HEK293 (cell line): ENCODE measurements at regions not wholly inside any gene's neighbourhood (a gene's known extent, or its start where the extent isn't known, plus 50 kb on each side); places are given as distances from the start of the nearest gene placed in this dataset.

Experiments used
- CTCF ChIA-PET: fragments of 350-600 bp; formaldehyde crosslinking; extraction: SDS; loops from one replicate; lab custom pipeline; 2021; ENCODE audit warnings: antibody characterized with exemption; lab: Yijun Ruan, JAX
- POLR2A ChIA-PET: fragments of 300-600 bp; formaldehyde crosslinking; extraction: SDS; loops from one replicate; lab custom pipeline; 2020; ENCODE audit warnings: antibody characterized with exemption, inconsistent platforms; lab: Yijun Ruan, JAX
- H3K27ac ChIP-seq: fragments of 200-500 bp; sonication (Bioruptor generic); 2 replicates; pipeline ENCODE4 v1.5.1; 2014; ENCODE audit warnings: low read depth, low read length, control low read depth, inconsistent platforms; ENCODE audit errors: extremely low read depth
- H3K36me3 ChIP-seq, 2 experiments: fragments of 200-500 bp in 1 of 2; sonication (Bioruptor generic) in 1 of 2; 1 replicate in 1 of 2; 2 replicates in 1 of 2; pipeline ENCODE4 v1.5.1; 2014 to 2017; ENCODE audit warnings: inconsistent platforms in 2 of 2, low read length in 2 of 2; ENCODE audit not compliant: control insufficient read depth in 2 of 2, insufficient read depth in 1 of 2
- H3K4me1 ChIP-seq: fragments of 200-500 bp; sonication (Bioruptor generic); 2 replicates; pipeline ENCODE4 v1.5.1; 2014; ENCODE audit warnings: mild to moderate bottlenecking, low read length, inconsistent platforms; ENCODE audit not compliant: control insufficient read depth, insufficient read depth
- H3K4me3 ChIP-seq: 2 replicates; pipeline ENCODE4 v1.5.1; 2011; ENCODE audit warnings: low read depth, mild to moderate bottlenecking, control low read depth, low read length, moderate library complexity
- H3K9me3 ChIP-seq: fragments of 200-500 bp; sonication (Bioruptor generic); 2 replicates; pipeline ENCODE4 v1.5.1; 2014; ENCODE audit warnings: low read depth, low read length, inconsistent platforms; ENCODE audit not compliant: control insufficient read depth, insufficient read depth
- FEZF1 ChIP-seq: fragments of 450-650 bp; formaldehyde crosslinking; IDR thresholded peaks from 2 replicates; pipeline ENCODE4 v1.5.1; 2016; ENCODE audit warnings: missing biosample characterization, missing genetic modification characterization
- OSR2 ChIP-seq: fragments of 450-650 bp; formaldehyde crosslinking; IDR thresholded peaks from 2 replicates; pipeline ENCODE4 v1.5.1; 2016; ENCODE audit warnings: missing biosample characterization, missing genetic modification characterization
- SCRT1 ChIP-seq: fragments of 450-650 bp; formaldehyde crosslinking; IDR thresholded peaks from 2 replicates; pipeline ENCODE4 v1.5.1; 2016; ENCODE audit warnings: missing biosample characterization, missing genetic modification characterization, borderline replicate concordance
- SP7 ChIP-seq: fragments of 450-650 bp; formaldehyde crosslinking; IDR thresholded peaks from 2 replicates; pipeline ENCODE4 v1.5.1; 2016; ENCODE audit warnings: missing biosample characterization, missing genetic modification characterization
- ZBTB20 ChIP-seq: fragments of 450-650 bp; formaldehyde crosslinking; IDR thresholded peaks from 2 replicates; pipeline ENCODE4 v1.5.1; 2016; ENCODE audit warnings: missing biosample characterization, missing genetic modification characterization
- ZBTB8A ChIP-seq: fragments of 450-650 bp; formaldehyde crosslinking; IDR thresholded peaks from 2 replicates; pipeline ENCODE4 v1.5.1; 2016; ENCODE audit warnings: missing biosample characterization, missing genetic modification characterization
- ZEB2 ChIP-seq: fragments of 450-650 bp; formaldehyde crosslinking; IDR thresholded peaks from 2 replicates; pipeline ENCODE4 v1.5.1; 2016; ENCODE audit warnings: missing biosample characterization, missing genetic modification characterization
- ZNF19 ChIP-seq: fragments of 450-650 bp; formaldehyde crosslinking; IDR thresholded peaks from 2 replicates; pipeline ENCODE4; 2016; ENCODE audit warnings: missing biosample characterization, missing genetic modification characterization, low read depth
- ZNF341 ChIP-seq: fragments of 450-650 bp; formaldehyde crosslinking; IDR thresholded peaks from 2 replicates; pipeline ENCODE4; 2016; ENCODE audit warnings: low read depth, missing biosample characterization, missing genetic modification characterization
- ZNF555 ChIP-seq: fragments of 450-650 bp; formaldehyde crosslinking; conservative IDR thresholded peaks from 2 replicates; pipeline ENCODE4 v1.5.1; 2017; ENCODE audit warnings: missing biosample characterization, mild to moderate bottlenecking, missing genetic modification characterization, inconsistent platforms
- ZNF664 ChIP-seq: fragments of 450-650 bp; formaldehyde crosslinking; IDR thresholded peaks from 2 replicates; pipeline ENCODE4 v1.5.1; 2016; ENCODE audit warnings: missing biosample characterization, missing genetic modification characterization
- ZNF707 ChIP-seq: fragments of 450-650 bp; formaldehyde crosslinking; IDR thresholded peaks from 2 replicates; pipeline ENCODE4 v1.5.1; 2016; ENCODE audit warnings: missing biosample characterization, missing genetic modification characterization
- TF ChIP-seq, protein P1 (sequence below): fragments of 450-650 bp; formaldehyde crosslinking; IDR thresholded peaks from 2 replicates; pipeline ENCODE4 v1.5.1; 2017; ENCODE audit warnings: missing biosample characterization, mild to moderate bottlenecking, missing genetic modification characterization, moderate library complexity
- TF ChIP-seq, protein P2 (sequence below): fragments of 450-650 bp; formaldehyde crosslinking; IDR thresholded peaks from 2 replicates; pipeline ENCODE4 v1.5.1; 2016; ENCODE audit warnings: missing biosample characterization, missing genetic modification characterization
- TF ChIP-seq, protein P3 (sequence below): fragments of 450-650 bp; formaldehyde crosslinking; IDR thresholded peaks from 2 replicates; pipeline ENCODE4 v1.5.1; 2016; ENCODE audit warnings: missing biosample characterization, missing genetic modification characterization
- TF ChIP-seq, protein P4 (sequence below): fragments of 450-650 bp; formaldehyde crosslinking; IDR thresholded peaks from 2 replicates; pipeline ENCODE4 v1.5.1; 2016; ENCODE audit warnings: missing biosample characterization, missing genetic modification characterization
- TF ChIP-seq, protein P5 (sequence below): fragments of 450-650 bp; formaldehyde crosslinking; optimal IDR thresholded peaks from 2 replicates; pipeline ENCODE3; 2016; ENCODE audit warnings: missing biosample characterization, mild to moderate bottlenecking, missing genetic modification characterization
- TF ChIP-seq, protein P6 (sequence below): fragments of 450-650 bp; formaldehyde crosslinking; IDR thresholded peaks from 2 replicates; pipeline ENCODE4 v1.5.1; 2017; ENCODE audit warnings: missing biosample characterization, missing genetic modification characterization

DNA sequence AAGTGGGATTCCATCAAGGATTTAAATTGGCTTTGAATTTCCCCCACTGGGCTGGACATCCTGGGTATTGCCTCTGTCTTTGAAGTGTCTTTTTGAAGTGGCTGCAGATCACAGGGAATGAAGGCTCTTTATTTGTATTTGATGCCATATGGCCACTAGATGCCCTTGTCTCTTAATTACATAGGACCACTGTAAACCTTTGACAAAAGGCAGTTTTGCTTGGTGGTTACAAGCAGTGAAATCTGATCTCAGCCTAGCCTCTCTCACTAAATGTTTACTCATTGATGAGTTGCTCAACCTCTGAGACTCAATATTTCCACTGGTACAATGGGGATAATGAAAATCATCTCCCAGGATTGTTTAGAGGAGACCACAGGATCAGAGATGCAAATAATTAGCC lies 102.2 kb downstream of the INSIG2 start:
- CTCF ChIA-PET, result no interaction called here
- H3K4me1 ChIP-seq, result peaks cover 12% of the 10 kb centered on the region
- POLR2A ChIA-PET, result no interaction called here
- no peak overlapping the region for H3K4me3 ChIP-seq
- peak; percentile 57 for TF ChIP-seq FEZF1 (tag by site-specific recombination)
- peak; percentile 48 for TF ChIP-seq SP7 (tag by site-specific recombination)
- TF ChIP-seq, protein P1, sequence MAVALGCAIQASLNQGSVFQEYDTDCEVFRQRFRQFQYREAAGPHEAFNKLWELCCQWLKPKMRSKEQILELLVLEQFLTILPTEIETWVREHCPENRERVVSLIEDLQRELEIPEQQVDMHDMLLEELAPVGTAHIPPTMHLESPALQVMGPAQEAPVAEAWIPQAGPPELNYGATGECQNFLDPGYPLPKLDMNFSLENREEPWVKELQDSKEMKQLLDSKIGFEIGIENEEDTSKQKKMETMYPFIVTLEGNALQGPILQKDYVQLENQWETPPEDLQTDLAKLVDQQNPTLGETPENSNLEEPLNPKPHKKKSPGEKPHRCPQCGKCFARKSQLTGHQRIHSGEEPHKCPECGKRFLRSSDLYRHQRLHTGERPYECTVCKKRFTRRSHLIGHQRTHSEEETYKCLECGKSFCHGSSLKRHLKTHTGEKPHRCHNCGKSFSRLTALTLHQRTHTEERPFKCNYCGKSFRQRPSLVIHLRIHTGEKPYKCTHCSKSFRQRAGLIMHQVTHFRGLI (tag by site-specific recombination), result no peak
- no peak for TF ChIP-seq SCRT1 (tag by site-specific recombination)
- no peaks in the 10 kb centered on the region for H3K36me3 ChIP-seq
- no peak overlapping the region for H3K27ac ChIP-seq
- H3K9me3 ChIP-seq, result no peaks in the 10 kb centered on the region

DNA sequence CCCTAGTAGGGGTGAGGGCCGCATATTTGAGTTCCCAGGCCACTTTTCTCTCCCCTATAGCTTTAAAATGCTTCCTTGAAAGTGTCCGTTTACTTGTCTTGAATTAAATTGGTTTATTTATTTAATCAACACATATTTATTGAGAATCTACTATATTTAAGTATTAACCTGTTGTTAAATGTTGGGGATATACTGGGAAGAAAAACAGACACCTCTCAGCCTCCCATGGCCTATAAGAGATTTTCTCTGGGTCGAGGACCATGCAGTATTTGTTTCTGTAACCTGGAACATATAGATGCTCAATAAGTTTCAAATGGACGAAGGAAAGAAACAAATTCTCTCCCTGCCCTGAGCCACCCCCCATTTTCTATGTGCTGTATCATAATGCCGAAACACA lies 98.6 kb downstream of the INSIG2 start:
- peak overlapping the region; percentile 100 for H3K27ac ChIP-seq
- CTCF ChIA-PET, result interaction anchor here (0.6 to 1.3 kb wide), 4 partner anchors 13 to 140 kb away, joined by 3 to 6 read pairs (median 4); no protein-coding TSS in a partner anchor
- no peaks in the 10 kb centered on the region for H3K9me3 ChIP-seq
- POLR2A ChIA-PET, result interaction anchor here (0.7 to 1.5 kb wide), 2 partner anchors 63 to 97 kb away, joined by 3 to 7 read pairs; no protein-coding TSS in a partner anchor
- TF ChIP-seq ZNF341 (tag by site-specific recombination) (no peak), ZNF664 (peak; percentile 98; the same call in 1 of the 2 replicates), OSR2 (no peak)
- TF ChIP-seq, protein P2, sequence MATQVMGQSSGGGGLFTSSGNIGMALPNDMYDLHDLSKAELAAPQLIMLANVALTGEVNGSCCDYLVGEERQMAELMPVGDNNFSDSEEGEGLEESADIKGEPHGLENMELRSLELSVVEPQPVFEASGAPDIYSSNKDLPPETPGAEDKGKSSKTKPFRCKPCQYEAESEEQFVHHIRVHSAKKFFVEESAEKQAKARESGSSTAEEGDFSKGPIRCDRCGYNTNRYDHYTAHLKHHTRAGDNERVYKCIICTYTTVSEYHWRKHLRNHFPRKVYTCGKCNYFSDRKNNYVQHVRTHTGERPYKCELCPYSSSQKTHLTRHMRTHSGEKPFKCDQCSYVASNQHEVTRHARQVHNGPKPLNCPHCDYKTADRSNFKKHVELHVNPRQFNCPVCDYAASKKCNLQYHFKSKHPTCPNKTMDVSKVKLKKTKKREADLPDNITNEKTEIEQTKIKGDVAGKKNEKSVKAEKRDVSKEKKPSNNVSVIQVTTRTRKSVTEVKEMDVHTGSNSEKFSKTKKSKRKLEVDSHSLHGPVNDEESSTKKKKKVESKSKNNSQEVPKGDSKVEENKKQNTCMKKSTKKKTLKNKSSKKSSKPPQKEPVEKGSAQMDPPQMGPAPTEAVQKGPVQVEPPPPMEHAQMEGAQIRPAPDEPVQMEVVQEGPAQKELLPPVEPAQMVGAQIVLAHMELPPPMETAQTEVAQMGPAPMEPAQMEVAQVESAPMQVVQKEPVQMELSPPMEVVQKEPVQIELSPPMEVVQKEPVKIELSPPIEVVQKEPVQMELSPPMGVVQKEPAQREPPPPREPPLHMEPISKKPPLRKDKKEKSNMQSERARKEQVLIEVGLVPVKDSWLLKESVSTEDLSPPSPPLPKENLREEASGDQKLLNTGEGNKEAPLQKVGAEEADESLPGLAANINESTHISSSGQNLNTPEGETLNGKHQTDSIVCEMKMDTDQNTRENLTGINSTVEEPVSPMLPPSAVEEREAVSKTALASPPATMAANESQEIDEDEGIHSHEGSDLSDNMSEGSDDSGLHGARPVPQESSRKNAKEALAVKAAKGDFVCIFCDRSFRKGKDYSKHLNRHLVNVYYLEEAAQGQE, result no peak
- no peak overlapping the region for H3K4me3 ChIP-seq
- H3K4me1 ChIP-seq, result peaks cover 19% of the 10 kb centered on the region
- no peaks in the 10 kb centered on the region for H3K36me3 ChIP-seq

DNA sequence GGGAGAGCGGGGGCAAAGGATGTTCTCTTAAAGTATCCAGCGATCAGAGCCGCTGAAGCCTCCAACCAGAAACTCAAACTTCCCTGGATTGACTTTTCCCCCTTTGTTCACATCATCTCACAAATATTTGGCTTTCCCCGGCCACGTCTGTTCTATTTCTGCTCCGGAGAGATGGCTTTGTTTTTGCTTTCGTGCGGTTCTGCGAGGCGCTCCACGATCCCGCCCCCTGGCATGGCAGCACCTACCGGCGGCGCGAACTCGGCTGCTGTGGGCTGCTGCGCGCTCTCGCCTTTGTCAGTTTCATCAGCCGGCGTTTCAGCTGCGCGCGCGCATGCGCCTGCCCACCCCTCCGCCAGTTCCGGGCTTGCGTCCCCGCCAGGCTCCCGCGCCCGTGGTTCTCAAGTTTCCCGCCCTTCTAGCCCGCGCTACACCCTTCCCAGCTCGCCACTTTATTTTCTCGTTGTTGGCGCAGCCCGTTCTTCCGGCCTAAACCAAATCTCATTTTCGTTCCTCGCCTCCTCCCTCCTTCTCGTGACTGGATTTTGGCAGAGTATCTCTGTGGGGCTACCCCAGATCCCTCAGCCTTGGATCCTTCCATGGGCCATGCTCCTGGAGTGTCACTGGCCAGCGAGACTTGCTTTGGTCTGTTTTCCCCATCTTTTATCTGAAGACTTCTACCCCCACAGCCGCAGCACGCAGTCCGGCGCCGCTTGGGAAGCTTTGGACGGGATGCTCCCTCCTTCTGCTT lies 98.0 kb downstream of the INSIG2 start:
- peaks cover 19% of the 10 kb centered on the region for H3K4me1 ChIP-seq
- no peaks in the 10 kb centered on the region for H3K36me3 ChIP-seq
- H3K27ac ChIP-seq, result peak overlapping the region; percentile 100
- ChIA-PET POLR2A (interaction anchor here (0.7 to 1.5 kb wide), 4 partner anchors 63 to 101 kb away, joined by 3 to 7 read pairs (median 4); partner anchors contain the start of gene INSIG2), CTCF (interaction anchor here (0.6 to 1.1 kb wide), 2 partner anchors 25 to 124 kb away, joined by 3 read pairs; no protein-coding TSS in a partner anchor)
- H3K9me3 ChIP-seq, result no peaks in the 10 kb centered on the region
- peak overlapping the region; percentile 46 for H3K4me3 ChIP-seq
- TF ChIP-seq FEZF1 (tag by site-specific recombination) (peak; percentile 46), ZNF19 (tag by site-specific recombination) (no peak), ZBTB8A (tag by site-specific recombination) (peak; percentile 100), ZNF707 (tag by site-specific recombination) (no peak), ZEB2 (tag by site-specific recombination) (peak; percentile 83), ZNF555 (tag by site-specific recombination) (no peak), ZBTB20 (peak; percentile 10; the same call in 1 of the 2 replicates), SP7 (tag by site-specific recombination) (peak; percentile 34)
- TF ChIP-seq, protein P3, sequence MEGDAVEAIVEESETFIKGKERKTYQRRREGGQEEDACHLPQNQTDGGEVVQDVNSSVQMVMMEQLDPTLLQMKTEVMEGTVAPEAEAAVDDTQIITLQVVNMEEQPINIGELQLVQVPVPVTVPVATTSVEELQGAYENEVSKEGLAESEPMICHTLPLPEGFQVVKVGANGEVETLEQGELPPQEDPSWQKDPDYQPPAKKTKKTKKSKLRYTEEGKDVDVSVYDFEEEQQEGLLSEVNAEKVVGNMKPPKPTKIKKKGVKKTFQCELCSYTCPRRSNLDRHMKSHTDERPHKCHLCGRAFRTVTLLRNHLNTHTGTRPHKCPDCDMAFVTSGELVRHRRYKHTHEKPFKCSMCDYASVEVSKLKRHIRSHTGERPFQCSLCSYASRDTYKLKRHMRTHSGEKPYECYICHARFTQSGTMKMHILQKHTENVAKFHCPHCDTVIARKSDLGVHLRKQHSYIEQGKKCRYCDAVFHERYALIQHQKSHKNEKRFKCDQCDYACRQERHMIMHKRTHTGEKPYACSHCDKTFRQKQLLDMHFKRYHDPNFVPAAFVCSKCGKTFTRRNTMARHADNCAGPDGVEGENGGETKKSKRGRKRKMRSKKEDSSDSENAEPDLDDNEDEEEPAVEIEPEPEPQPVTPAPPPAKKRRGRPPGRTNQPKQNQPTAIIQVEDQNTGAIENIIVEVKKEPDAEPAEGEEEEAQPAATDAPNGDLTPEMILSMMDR, result peak; percentile 44; the same call in 1 of the 2 replicates
- TF ChIP-seq, protein P4, sequence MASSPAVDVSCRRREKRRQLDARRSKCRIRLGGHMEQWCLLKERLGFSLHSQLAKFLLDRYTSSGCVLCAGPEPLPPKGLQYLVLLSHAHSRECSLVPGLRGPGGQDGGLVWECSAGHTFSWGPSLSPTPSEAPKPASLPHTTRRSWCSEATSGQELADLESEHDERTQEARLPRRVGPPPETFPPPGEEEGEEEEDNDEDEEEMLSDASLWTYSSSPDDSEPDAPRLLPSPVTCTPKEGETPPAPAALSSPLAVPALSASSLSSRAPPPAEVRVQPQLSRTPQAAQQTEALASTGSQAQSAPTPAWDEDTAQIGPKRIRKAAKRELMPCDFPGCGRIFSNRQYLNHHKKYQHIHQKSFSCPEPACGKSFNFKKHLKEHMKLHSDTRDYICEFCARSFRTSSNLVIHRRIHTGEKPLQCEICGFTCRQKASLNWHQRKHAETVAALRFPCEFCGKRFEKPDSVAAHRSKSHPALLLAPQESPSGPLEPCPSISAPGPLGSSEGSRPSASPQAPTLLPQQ, result 0 out of 2 replicates have a peak, but pooled peaks have one; percentile 60
- TF ChIP-seq, protein P5, sequence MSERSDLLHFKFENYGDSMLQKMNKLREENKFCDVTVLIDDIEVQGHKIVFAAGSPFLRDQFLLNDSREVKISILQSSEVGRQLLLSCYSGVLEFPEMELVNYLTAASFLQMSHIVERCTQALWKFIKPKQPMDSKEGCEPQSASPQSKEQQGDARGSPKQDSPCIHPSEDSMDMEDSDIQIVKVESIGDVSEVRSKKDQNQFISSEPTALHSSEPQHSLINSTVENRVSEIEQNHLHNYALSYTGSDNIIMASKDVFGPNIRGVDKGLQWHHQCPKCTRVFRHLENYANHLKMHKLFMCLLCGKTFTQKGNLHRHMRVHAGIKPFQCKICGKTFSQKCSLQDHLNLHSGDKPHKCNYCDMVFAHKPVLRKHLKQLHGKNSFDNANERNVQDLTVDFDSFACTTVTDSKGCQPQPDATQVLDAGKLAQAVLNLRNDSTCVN (tag by site-specific recombination), result peak; percentile 90
- TF ChIP-seq, protein P6, sequence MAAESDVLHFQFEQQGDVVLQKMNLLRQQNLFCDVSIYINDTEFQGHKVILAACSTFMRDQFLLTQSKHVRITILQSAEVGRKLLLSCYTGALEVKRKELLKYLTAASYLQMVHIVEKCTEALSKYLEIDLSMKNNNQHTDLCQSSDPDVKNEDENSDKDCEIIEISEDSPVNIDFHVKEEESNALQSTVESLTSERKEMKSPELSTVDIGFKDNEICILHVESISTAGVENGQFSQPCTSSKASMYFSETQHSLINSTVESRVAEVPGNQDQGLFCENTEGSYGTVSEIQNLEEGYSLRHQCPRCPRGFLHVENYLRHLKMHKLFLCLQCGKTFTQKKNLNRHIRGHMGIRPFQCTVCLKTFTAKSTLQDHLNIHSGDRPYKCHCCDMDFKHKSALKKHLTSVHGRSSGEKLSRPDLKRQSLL (tag by site-specific recombination), result peak; percentile 94
